UCSD-AML1 (cell line): ENCODE measurements at regions not wholly inside any gene's neighbourhood (a gene's known extent, or its start where the extent isn't known, plus 50 kb on each side); places are given as distances from the start of the nearest gene placed in this dataset.

Source experiments
- DNase-seq: peaks from one replicate; lab custom pipeline; 2025; ENCODE audit not compliant: unreplicated experiment; lab: John Stamatoyannopoulos, UW

GRCh38 chr12:115859231-115859630 is 418.3 kb downstream of the MED13L start:
- no peak for DNase-seq

- DNase-seq: no peak
Measured at GRCh38 chr12:115857923-115858322, 419.6 kb downstream of the MED13L start.

- no peak for DNase-seq
Measured at GRCh38 chr12:115857160-115857920, 420.2 kb downstream of the MED13L start.

GRCh38 chr12:115852054-115852453 is 425.4 kb downstream of the MED13L start:
- DNase-seq: no peak

- no peak for DNase-seq
Measured at GRCh38 chr12:115850957-115851356, 426.5 kb downstream of the MED13L start.

GRCh38 chr12:115849262-115849943 is 428.1 kb downstream of the MED13L start:
- DNase-seq: no peak

- DNase-seq: no peak
Measured at GRCh38 chr12:115847398-115847797, 430.1 kb downstream of the MED13L start.

GRCh38 chr12:115846516-115846915 is 431.0 kb downstream of the MED13L start:
- no peak for DNase-seq

GRCh38 chr12:115840159-115840558 is 437.3 kb downstream of the MED13L start:
- no peak for DNase-seq

GRCh38 chr12:115838952-115839351 is 438.5 kb downstream of the MED13L start:
- no peak for DNase-seq

GRCh38 chr12:115837220-115837619 is 440.3 kb downstream of the MED13L start:
- DNase-seq: no peak

GRCh38 chr12:115835445-115835844 is 442.0 kb downstream of the MED13L start:
- DNase-seq: no peak

GRCh38 chr12:115833704-115834103 is 443.8 kb downstream of the MED13L start:
- no peak for DNase-seq

- DNase-seq: no peak
Measured at GRCh38 chr12:115830633-115831032, 446.9 kb downstream of the MED13L start.

- no peak for DNase-seq
Measured at GRCh38 chr12:115830070-115830469, 447.4 kb downstream of the MED13L start.

GRCh38 chr12:115828168-115828567 is 449.3 kb downstream of the MED13L start:
- DNase-seq: no peak

- no peak for DNase-seq
Measured at GRCh38 chr12:115824936-115825602, 452.4 kb downstream of the MED13L start.

- DNase-seq: no peak
Measured at GRCh38 chr12:115823635-115824034, 453.9 kb downstream of the MED13L start.

GRCh38 chr12:115820656-115821055 is 456.8 kb downstream of the MED13L start:
- no peak for DNase-seq

- no peak for DNase-seq
Measured at GRCh38 chr12:115818973-115819372, 458.5 kb downstream of the MED13L start.

GRCh38 chr12:115817389-115817788 is 460.1 kb downstream of the MED13L start:
- no peak for DNase-seq

- DNase-seq: no peak
Measured at GRCh38 chr12:115815924-115816323, 461.6 kb downstream of the MED13L start.
